ENCODE measurements at regions not wholly inside any gene's neighbourhood (a gene's known extent, or its start where the extent isn't known, plus 50 kb on each side); places are given as distances from the start of the nearest gene placed in this dataset.

- DNase-seq (ENCODE audit: low spot score): no peak
Measured at GRCh38 chr16:87052506-87052905, 264.7 kb downstream of the C16orf95 start.

DNA sequence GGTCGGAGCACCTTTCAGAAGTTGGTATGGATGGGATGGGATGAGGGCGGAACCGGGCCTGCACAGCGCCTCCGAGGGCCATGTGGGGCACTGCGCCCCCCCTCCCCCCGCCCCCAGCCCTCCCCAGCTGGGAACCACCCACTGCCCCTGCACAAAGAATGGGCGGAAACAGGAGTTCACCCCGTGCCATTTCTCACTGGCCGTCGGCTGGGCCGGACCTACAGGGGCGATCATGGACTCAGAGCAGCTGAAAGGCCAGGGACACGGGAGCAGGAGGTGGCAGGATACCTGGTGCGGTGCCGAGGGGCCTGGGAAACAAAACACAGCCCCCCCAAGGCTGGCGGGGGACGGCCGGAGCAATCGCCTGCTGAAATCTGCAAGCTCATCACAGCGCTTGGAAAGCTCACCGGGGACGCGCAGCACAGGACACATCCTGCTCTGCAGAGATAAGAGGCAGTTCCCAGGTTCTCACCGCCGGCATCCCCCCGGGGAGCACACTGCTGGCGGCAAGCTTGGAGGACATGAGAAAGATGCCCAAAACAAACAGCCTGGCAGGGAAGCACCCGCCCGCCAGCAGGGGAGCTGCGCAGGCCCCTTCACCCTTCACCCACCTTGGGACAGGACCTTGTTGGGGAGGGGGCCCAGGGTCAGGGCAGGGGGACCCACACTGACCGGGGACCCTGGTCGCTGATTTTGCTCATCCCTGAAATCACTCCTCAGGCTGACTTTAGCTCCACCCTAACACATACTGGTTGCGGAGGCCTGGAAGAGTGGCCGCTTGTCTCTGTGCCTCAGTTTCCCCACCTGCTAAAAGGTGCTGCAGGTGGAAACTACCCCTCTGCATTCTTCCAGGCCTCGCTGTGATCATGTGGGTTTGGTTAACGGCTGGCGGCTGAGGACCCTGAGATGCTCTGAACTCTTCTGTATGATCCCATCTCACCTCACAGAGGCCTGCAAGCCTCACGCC, 263.9 kb downstream of the C16orf95 start:
- DNase-seq (ENCODE audit: low spot score): no peak

GRCh38 chr16:87054154-87054553, 263.0 kb downstream of the C16orf95 start:
- no peak for DNase-seq (ENCODE audit: low spot score)

- DNase-seq (ENCODE audit: low spot score): no peak
Measured at GRCh38 chr16:87054856-87055255, 262.3 kb downstream of the C16orf95 start.

DNA sequence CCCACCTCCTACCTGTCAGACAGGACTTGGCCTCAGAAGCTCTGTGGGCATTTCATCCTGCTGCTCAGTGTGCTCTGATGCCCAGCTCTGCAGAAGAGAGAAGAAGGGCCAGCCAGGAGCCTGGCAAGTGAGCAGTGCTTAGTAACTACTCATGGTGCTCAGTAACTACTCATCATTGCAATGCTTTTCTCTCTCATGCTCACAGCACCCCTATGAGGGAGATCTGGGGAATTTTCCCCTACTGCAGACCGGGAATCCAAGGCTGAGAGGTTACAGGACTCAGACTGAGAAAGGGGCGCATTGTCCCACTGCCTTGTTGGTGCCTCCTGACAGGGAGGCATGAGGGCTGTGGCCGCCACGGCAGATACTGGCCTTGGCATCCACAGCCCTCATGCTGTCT, 261.1 kb downstream of the C16orf95 start:
- no peak for DNase-seq (ENCODE audit: low spot score)

DNA sequence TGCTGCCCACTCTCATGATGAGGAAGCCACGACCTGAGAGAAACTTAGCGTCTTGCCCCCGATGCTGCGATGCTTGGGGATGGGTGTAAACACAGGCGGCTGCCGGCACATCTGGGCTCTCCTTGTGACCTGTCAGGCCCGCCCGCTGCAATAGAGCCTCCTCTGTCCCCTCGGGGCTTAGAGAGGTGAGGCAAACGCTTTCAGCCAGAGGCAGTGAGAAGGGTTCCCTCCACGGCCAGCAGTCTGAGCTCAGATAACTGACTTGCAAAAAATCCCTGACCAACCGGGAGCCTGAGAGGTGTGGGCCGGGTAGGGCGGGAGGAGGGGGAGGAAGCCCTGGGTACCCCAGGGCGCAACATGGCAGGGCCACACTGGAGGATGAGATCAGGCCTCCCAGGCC, 260.6 kb downstream of the C16orf95 start:
- DNase-seq (ENCODE audit: low spot score): no peak

- no peak for DNase-seq (ENCODE audit: low spot score)
Measured at GRCh38 chr16:87057211-87057881, 259.8 kb downstream of the C16orf95 start.

- no peak for DNase-seq (ENCODE audit: low spot score)
Measured at GRCh38 chr16:87057951-87058560, 259.1 kb downstream of the C16orf95 start.

- DNase-seq (ENCODE audit: low spot score): no peak
Measured at GRCh38 chr16:87058728-87059250, 258.4 kb downstream of the C16orf95 start.

GRCh38 chr16:87060034-87060986, 256.9 kb downstream of the C16orf95 start:
- DNase-seq (ENCODE audit: low spot score): no peak

GRCh38 chr16:87061243-87061920, 255.8 kb downstream of the C16orf95 start:
- no peak for DNase-seq (ENCODE audit: low spot score)

DNA sequence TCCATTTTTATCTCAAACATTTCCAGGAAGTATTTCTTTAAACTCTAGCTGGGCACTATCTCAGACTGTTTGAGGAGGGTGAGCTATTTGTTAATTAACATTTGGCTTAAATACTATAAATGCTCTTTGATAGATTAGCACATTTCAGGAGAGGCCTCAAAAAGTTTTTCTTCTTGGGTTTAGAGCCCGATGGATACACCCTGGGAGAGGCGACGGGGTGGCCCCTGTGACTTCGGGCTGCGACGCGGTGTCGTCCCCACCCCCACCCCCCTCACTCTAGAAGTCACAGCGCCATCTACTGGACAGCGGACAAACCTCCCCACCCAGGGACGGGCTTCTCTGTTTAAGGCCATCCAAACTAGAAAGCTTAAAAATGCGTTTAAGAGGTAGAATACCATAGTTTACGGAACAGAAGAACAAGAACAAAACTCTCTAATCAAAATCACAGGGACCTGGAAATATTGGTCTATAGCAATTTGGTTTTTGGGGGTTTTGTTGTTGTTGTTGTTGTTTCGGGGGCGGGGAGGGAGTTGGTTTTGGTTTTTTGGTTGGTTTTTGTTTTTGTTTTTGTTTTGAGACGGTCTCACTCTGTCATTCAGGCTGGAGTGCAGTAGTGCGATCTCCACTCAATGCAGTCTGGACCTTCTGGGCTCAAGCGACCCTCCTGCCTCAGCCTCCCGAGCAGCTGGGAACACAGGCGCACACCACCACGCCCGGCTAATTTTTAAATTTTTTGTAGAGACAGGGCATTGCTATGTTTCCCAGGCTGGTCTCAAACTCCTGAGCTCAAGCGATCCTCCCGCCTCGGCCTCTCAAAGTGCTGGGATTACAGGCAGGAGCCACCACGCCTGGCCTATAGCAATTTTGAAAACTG, 254.4 kb downstream of the C16orf95 start:
- DNase-seq (ENCODE audit: low spot score): peak; percentile 88

DNA sequence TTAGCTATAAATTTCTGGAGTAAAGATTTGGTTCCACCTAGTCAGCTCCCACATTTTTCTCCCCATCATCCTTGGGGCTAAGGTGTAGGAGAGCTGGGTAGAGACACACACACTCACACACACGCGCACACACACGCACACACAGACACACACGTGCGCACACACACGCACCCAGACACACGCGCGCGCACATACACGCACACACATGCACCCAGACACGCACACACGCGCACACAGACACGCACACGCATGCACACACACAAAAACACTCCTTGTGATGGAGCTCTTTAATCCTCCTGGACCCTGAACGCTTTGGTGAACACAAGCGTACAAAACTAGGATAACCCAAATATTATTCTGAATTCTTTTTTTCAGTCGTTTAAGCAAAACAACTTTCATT, 253.6 kb downstream of the C16orf95 start:
- DNase-seq (ENCODE audit: low spot score): no peak

DNA sequence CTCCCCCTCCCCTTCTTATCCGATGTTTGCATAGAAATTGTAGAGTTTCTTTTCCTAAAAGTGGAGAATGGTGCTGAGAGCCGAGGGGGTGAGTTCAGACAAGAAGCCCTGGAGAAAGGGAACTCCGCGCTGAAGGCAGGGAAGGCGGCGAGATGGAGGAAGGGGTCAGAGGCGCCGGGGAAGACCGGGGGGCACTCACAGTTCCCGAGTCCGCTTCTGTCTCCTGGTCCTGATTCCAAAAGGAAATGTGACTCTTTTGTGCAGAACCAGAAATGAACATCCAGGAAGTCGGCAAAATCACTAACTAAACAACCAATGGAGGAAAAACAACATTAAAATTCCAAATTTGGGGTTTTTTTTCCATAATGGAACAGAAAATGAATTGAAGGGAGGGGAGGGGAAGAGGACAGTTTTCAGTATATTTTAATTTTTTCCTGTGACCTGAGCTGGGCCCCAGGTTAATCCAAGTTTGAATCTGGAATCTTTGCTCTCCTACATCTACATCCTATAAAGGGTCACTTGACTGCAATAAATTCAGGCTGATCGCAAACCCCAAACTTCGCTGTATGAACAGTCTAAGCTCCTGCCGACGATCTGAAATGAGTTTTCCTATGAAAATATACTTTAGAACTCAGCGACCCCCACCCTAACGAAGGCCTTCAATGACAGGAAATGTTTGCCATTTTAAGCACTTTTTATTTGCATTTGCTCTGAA, 252.3 kb downstream of the C16orf95 start:
- DNase-seq (ENCODE audit: low spot score): no peak

GRCh38 chr16:87065446-87066132, 251.6 kb downstream of the C16orf95 start:
- DNase-seq (ENCODE audit: low spot score): no peak

GRCh38 chr16:87066133-87067002, 250.8 kb downstream of the C16orf95 start:
- no peak for DNase-seq (ENCODE audit: low spot score)

- no peak for DNase-seq (ENCODE audit: low spot score)
Measured at GRCh38 chr16:87067003-87067556, 250.1 kb downstream of the C16orf95 start.

All from D341Med (cell line).